Spinal cord (tissue), 9 donors: ENCODE measurements at regions not wholly inside any gene's neighbourhood (a gene's known extent, or its start where the extent isn't known, plus 50 kb on each side); places are given as distances from the start of the nearest gene placed in this dataset.
A peak's percentile ranks its signal among the peaks of the same experiment; 100 is the strongest.

ENCODE experiments used
- DNase-seq, 6 donors: peaks; one replicate each; pipeline versions ENCODE4 v3.0.0 to v3.0.0-alpha.2; 2013 to 2015; ENCODE audit warnings: low spot score in 6 of 6, low read depth in 4 of 6
- H3K27ac ChIP-seq: one replicate; pipeline ENCODE4 v1.5.1; 2013; ENCODE audit warnings: low read depth, low read length, control low read depth
- H3K27me3 ChIP-seq: one replicate; pipeline ENCODE4 v1.6.1; 2013; ENCODE audit warnings: low read length; ENCODE audit not compliant: control insufficient read depth, insufficient read depth
- H3K36me3 ChIP-seq: one replicate; pipeline ENCODE4 v1.6.1; 2013; ENCODE audit warnings: low read length; ENCODE audit not compliant: control insufficient read depth, insufficient read depth
- H3K4me1 ChIP-seq: one replicate; pipeline ENCODE4 v1.6.1; 2013; ENCODE audit warnings: low read length; ENCODE audit not compliant: control insufficient read depth, insufficient read depth
- H3K4me3 ChIP-seq: one replicate; pipeline ENCODE4 v1.5.1; 2013; ENCODE audit warnings: low read depth, low read length, control low read depth
- H3K9me3 ChIP-seq: one replicate; pipeline ENCODE4 v1.6.1; 2013; ENCODE audit warnings: low read length; ENCODE audit not compliant: control insufficient read depth, insufficient read depth
- WGBS: methylation state at CpG from one replicate; pipeline ENCODE4 v1.1.5; 2013; ENCODE audit warnings: missing lambda C conversion rate; ENCODE audit not compliant: insufficient coverage; 5-methylcytosine and 5-hydroxymethylcytosine counted together
- donor health status: healthy.

DNA sequence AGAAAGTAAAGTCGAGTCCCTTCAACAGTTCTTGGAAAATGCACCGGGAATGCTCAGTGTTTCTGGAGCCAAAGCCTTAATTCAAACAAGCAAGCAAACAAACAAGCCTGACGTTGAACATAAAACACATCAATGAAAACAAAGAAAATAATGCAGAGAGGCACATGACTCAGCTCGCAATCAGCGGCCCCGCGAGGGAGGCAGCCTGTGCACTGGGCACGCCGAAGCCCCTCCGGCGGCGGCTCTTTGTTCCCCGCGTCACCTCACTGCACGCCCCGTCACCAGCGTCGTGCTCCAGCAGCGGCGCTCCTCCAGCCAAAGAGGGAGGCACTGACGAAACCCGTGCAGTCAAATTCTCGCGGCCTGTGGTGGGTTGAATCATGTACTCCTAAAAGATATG, 151.5 kb downstream of the DNAJB6 start:
- Histone ChIP-seq H3K4me3 (no peak overlapping the region), H3K27me3 (no peaks in the 10 kb centered on the region), H3K9me3 (no peaks in the 10 kb centered on the region), H3K36me3 (no peaks in the 10 kb centered on the region), H3K4me1 (peaks cover 15% of the 10 kb centered on the region), H3K27ac (no peak overlapping the region)
- DNase-seq: peak in 2 of 6 donors; percentile 75 to 77
- WGBS: 16% methylated on average over 16 of the region's 24 CpGs

DNA sequence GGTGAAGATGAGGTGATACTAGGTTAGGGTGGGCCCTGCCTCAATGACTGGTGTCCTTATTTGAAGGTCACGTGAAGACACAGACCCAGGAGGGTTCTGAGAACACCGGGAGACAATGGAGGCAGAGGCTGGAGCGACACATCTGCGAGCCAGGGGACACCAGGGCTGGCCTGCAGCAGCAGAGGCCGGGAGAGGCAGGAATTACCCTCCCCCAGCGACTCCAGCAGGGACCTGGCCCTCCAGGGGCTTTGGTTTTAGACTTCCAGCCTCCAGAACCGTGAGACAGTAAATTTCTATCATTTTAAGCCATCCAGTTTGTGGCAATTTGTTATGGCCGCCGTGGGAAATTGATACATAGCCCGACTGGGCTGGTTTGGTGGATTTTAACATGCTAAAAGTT, 152.2 kb downstream of the DNAJB6 start:
- Histone ChIP-seq H3K36me3 (no peaks in the 10 kb centered on the region), H3K27ac (no peak overlapping the region), H3K4me3 (no peak overlapping the region), H3K27me3 (no peaks in the 10 kb centered on the region), H3K4me1 (peaks cover 15% of the 10 kb centered on the region), H3K9me3 (no peaks in the 10 kb centered on the region)
- WGBS: 79% methylated on average over 6 of the region's 10 CpGs
- DNase-seq: no peak
